ENCODE measurements at regions not wholly inside any gene's neighbourhood (a gene's known extent, or its start where the extent isn't known, plus 50 kb on each side); places are given as distances from the start of the nearest gene placed in this dataset.
A peak's percentile ranks its signal among the peaks of the same experiment; 100 is the strongest.

- H3K4me1 ChIP-seq (ENCODE audit: control insufficient read depth in 5 of 5, insufficient read depth in 5 of 5, low read length in 5 of 5): no peaks in the 10 kb centered on the region
- ATAC-seq (ENCODE audit: insufficient read depth, low FRiP score) (no peak), DNase-seq (no peak)
- H3K27ac ChIP-seq (ENCODE audit: low read depth in 1 of 2, low read length in 1 of 2): no peak overlapping the region
- H3K9ac ChIP-seq (ENCODE audit: insufficient read depth in 1 of 2, low read length in 2 of 2): no peak overlapping the region
- TF ChIP-seq, protein P1, sequence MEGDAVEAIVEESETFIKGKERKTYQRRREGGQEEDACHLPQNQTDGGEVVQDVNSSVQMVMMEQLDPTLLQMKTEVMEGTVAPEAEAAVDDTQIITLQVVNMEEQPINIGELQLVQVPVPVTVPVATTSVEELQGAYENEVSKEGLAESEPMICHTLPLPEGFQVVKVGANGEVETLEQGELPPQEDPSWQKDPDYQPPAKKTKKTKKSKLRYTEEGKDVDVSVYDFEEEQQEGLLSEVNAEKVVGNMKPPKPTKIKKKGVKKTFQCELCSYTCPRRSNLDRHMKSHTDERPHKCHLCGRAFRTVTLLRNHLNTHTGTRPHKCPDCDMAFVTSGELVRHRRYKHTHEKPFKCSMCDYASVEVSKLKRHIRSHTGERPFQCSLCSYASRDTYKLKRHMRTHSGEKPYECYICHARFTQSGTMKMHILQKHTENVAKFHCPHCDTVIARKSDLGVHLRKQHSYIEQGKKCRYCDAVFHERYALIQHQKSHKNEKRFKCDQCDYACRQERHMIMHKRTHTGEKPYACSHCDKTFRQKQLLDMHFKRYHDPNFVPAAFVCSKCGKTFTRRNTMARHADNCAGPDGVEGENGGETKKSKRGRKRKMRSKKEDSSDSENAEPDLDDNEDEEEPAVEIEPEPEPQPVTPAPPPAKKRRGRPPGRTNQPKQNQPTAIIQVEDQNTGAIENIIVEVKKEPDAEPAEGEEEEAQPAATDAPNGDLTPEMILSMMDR (IDR thresholded peaks at IDR 0.05; ENCODE audit: control extremely low read depth, extremely low read depth): no peak
- no peak overlapping the region for H3K4me3 ChIP-seq
- no peaks in the 10 kb centered on the region for H3K36me3 ChIP-seq (ENCODE audit: control insufficient read depth in 4 of 4, insufficient read depth in 4 of 4, low read length in 4 of 4)
- H3K27me3 ChIP-seq (ENCODE audit: control insufficient read depth in 3 of 3, insufficient read depth in 3 of 3, low read length in 2 of 3): no peaks in the 10 kb centered on the region
- 91% methylated on average over 6 of the region's 6 CpGs for WGBS, 2 donors
- peaks cover 0 to 6% (median 0%) of the 10 kb centered on the region in 4 donors for H3K9me3 ChIP-seq (ENCODE audit: control insufficient read depth in 4 of 4, insufficient read depth in 3 of 4, low read length in 3 of 4)
These were observed 200.1 kb downstream of the VRK1 start for GRCh38 chr14:96997269-96997668.

- DNase-seq (no peak), ATAC-seq (ENCODE audit: insufficient read depth, low FRiP score) (no peak)
- H3K27me3 ChIP-seq (ENCODE audit: control insufficient read depth in 3 of 3, insufficient read depth in 3 of 3, low read length in 2 of 3): no peaks in the 10 kb centered on the region
- WGBS, 2 donors: 88 to 90% methylated on average over 5 of the region's 5 CpGs
- H3K4me1 ChIP-seq (ENCODE audit: control insufficient read depth in 5 of 5, insufficient read depth in 5 of 5, low read length in 5 of 5): no peaks in the 10 kb centered on the region
- H3K9me3 ChIP-seq (ENCODE audit: control insufficient read depth in 4 of 4, insufficient read depth in 3 of 4, low read length in 3 of 4): peaks cover 0 to 8% (median 0%) of the 10 kb centered on the region in 4 donors
- TF ChIP-seq, protein P1 (IDR thresholded peaks at IDR 0.05; ENCODE audit: control extremely low read depth, extremely low read depth): no peak
- H3K4me3 ChIP-seq: no peak overlapping the region
- H3K36me3 ChIP-seq (ENCODE audit: control insufficient read depth in 4 of 4, insufficient read depth in 4 of 4, low read length in 4 of 4): no peaks in the 10 kb centered on the region
- H3K9ac ChIP-seq (ENCODE audit: insufficient read depth in 1 of 2, low read length in 2 of 2): no peak overlapping the region
- no peak overlapping the region for H3K27ac ChIP-seq (ENCODE audit: low read depth in 1 of 2, low read length in 1 of 2)
These were observed 200.8 kb downstream of the VRK1 start for GRCh38 chr14:96997996-96998395.

DNA sequence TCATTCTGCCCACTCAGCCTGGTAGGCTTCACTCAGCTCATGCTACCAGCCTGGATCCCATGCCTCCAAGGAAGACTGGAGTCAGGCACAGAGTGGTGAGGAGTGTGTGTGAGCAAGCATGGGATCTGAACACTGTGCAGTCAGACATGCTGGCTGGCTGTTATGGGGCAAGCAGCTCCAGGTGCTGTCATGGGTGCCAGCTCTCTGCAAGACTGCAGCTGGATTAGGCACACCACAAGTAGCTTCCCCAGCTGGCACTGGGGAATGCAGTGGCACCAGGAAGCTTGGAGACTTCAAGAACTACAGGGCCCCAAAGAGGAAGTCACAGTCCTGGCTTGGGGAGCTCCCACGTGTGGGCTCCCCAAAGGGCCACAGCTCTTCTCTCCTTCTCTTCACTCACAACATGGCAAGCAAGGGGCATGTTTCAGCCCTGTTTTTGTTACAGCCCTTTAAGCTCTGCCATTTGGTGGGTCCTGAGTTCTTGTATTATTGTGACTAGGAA is 202.5 kb downstream of the VRK1 start:
- Histone ChIP-seq H3K27ac (ENCODE audit: low read depth in 1 of 2, low read length in 1 of 2) (no peak overlapping the region), H3K4me3 (no peak overlapping the region), H3K9ac (ENCODE audit: insufficient read depth in 1 of 2, low read length in 2 of 2) (no peak overlapping the region), H3K4me1 (ENCODE audit: control insufficient read depth in 5 of 5, insufficient read depth in 5 of 5, low read length in 5 of 5) (no peaks in the 10 kb centered on the region), H3K36me3 (ENCODE audit: control insufficient read depth in 4 of 4, insufficient read depth in 4 of 4, low read length in 4 of 4) (no peaks in the 10 kb centered on the region), H3K27me3 (ENCODE audit: control insufficient read depth in 3 of 3, insufficient read depth in 3 of 3, low read length in 2 of 3) (no peaks in the 10 kb centered on the region), H3K9me3 (ENCODE audit: control insufficient read depth in 4 of 4, insufficient read depth in 3 of 4, low read length in 3 of 4) (peaks cover 0 to 8% (median 0%) of the 10 kb centered on the region in 4 donors)
- 50 to 56% methylated on average over 1 of the region's 1 CpG for WGBS, 2 donors
- ATAC-seq (ENCODE audit: insufficient read depth, low FRiP score): peak; percentile 11
- TF ChIP-seq, protein P1 (IDR thresholded peaks at IDR 0.05; ENCODE audit: control extremely low read depth, extremely low read depth): no peak
- no peak for DNase-seq

DNA sequence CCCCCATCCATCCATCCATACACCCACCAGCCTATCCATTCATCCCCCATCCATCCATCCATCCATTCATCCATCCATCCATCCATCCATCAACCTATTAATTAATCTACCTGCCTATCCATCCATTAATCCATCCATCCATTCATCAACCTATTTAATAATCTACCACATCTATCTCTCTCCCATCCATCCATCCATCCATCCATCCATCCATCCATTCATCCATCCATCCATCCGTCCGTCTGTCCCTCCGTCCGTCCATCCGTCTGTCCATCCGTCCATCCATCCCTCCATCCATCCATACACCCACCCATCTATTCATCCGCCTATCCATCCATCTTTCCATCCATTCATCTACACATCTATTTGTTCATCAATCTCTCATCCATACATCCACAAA is 205.3 kb downstream of the VRK1 start:
- TF ChIP-seq, protein P1 (IDR thresholded peaks at IDR 0.05; ENCODE audit: control extremely low read depth, extremely low read depth): no peak
- 91 to 94% methylated on average over 7 of the region's 7 CpGs for WGBS, 2 donors
- ATAC-seq (ENCODE audit: insufficient read depth, low FRiP score): no peak

More for the DNA sequence above, 205.3 kb downstream of the VRK1 start:
- H3K36me3 ChIP-seq (ENCODE audit: control insufficient read depth in 4 of 4, insufficient read depth in 4 of 4, low read length in 4 of 4): no peaks in the 10 kb centered on the region
- no peak for DNase-seq
- H3K4me1 ChIP-seq (ENCODE audit: control insufficient read depth in 5 of 5, insufficient read depth in 5 of 5, low read length in 5 of 5): no peaks in the 10 kb centered on the region
- peaks cover 0 to 10% (median 0%) of the 10 kb centered on the region in 4 donors for H3K9me3 ChIP-seq (ENCODE audit: control insufficient read depth in 4 of 4, insufficient read depth in 3 of 4, low read length in 3 of 4)
- no peak overlapping the region for H3K4me3 ChIP-seq
- H3K27ac ChIP-seq (ENCODE audit: low read depth in 1 of 2, low read length in 1 of 2): no peak overlapping the region
- no peaks in the 10 kb centered on the region for H3K27me3 ChIP-seq (ENCODE audit: control insufficient read depth in 3 of 3, insufficient read depth in 3 of 3, low read length in 2 of 3)
- H3K9ac ChIP-seq (ENCODE audit: insufficient read depth in 1 of 2, low read length in 2 of 2): no peak overlapping the region

Measured in lung (tissue), 11 donors.